ENCODE measurements at regions not wholly inside any gene's neighbourhood (a gene's known extent, or its start where the extent isn't known, plus 50 kb on each side); places are given as distances from the start of the nearest gene placed in this dataset.

DNA sequence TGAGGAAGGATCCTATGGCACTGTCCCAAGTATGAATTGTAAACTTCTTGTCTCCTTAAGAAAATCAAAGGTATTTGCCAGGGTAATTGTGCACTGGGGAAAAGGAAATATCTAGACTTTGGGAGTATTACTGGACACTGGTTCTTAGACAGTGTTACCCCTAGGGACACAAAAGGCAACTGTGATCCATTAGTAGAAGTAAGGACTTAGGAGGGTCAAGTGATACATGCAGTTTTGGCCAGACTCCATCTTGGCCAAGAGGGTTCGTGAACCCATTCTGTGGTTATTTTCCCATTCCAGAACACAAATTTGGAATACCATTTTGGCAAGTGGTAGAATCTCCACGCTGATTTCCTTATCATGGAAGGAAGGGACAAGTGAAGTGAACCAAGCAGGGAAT, 98.1 kb downstream of the TM2D1 start (continued):
- TF ChIP-seq, protein P1, sequence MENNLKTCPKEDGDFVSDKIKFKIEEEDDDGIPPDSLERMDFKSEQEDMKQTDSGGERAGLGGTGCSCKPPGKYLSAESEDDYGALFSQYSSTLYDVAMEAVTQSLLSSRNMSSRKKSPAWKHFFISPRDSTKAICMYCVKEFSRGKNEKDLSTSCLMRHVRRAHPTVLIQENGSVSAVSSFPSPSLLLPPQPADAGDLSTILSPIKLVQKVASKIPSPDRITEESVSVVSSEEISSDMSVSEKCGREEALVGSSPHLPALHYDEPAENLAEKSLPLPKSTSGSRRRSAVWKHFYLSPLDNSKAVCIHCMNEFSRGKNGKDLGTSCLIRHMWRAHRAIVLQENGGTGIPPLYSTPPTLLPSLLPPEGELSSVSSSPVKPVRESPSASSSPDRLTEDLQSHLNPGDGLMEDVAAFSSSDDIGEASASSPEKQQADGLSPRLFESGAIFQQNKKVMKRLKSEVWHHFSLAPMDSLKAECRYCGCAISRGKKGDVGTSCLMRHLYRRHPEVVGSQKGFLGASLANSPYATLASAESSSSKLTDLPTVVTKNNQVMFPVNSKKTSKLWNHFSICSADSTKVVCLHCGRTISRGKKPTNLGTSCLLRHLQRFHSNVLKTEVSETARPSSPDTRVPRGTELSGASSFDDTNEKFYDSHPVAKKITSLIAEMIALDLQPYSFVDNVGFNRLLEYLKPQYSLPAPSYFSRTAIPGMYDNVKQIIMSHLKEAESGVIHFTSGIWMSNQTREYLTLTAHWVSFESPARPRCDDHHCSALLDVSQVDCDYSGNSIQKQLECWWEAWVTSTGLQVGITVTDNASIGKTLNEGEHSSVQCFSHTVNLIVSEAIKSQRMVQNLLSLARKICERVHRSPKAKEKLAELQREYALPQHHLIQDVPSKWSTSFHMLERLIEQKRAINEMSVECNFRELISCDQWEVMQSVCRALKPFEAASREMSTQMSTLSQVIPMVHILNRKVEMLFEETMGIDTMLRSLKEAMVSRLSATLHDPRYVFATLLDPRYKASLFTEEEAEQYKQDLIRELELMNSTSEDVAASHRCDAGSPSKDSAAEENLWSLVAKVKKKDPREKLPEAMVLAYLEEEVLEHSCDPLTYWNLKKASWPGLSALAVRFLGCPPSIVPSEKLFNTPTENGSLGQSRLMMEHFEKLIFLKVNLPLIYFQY (CRISPR knock-in tag; IDR thresholded peaks at IDR 0.05; ENCODE audit: borderline replicate concordance), result no peak
- TF ChIP-seq, protein P2, sequence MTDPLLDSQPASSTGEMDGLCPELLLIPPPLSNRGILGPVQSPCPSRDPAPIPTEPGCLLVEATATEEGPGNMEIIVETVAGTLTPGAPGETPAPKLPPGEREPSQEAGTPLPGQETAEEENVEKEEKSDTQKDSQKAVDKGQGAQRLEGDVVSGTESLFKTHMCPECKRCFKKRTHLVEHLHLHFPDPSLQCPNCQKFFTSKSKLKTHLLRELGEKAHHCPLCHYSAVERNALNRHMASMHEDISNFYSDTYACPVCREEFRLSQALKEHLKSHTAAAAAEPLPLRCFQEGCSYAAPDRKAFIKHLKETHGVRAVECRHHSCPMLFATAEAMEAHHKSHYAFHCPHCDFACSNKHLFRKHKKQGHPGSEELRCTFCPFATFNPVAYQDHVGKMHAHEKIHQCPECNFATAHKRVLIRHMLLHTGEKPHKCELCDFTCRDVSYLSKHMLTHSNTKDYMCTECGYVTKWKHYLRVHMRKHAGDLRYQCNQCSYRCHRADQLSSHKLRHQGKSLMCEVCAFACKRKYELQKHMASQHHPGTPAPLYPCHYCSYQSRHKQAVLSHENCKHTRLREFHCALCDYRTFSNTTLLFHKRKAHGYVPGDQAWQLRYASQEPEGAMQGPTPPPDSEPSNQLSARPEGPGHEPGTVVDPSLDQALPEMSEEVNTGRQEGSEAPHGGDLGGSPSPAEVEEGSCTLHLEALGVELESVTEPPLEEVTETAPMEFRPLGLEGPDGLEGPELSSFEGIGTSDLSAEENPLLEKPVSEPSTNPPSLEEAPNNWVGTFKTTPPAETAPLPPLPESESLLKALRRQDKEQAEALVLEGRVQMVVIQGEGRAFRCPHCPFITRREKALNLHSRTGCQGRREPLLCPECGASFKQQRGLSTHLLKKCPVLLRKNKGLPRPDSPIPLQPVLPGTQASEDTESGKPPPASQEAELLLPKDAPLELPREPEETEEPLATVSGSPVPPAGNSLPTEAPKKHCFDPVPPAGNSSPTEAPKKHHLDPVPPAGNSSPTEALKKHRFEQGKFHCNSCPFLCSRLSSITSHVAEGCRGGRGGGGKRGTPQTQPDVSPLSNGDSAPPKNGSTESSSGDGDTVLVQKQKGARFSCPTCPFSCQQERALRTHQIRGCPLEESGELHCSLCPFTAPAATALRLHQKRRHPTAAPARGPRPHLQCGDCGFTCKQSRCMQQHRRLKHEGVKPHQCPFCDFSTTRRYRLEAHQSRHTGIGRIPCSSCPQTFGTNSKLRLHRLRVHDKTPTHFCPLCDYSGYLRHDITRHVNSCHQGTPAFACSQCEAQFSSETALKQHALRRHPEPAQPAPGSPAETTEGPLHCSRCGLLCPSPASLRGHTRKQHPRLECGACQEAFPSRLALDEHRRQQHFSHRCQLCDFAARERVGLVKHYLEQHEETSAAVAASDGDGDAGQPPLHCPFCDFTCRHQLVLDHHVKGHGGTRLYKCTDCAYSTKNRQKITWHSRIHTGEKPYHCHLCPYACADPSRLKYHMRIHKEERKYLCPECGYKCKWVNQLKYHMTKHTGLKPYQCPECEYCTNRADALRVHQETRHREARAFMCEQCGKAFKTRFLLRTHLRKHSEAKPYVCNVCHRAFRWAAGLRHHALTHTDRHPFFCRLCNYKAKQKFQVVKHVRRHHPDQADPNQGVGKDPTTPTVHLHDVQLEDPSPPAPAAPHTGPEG (CRISPR knock-in tag; IDR thresholded peaks at IDR 0.05), result no peak
- TF ChIP-seq ZNF501 (CRISPR knock-in tag; IDR thresholded peaks at IDR 0.05) (no peak), NFRKB (IDR thresholded peaks at IDR 0.05) (no peak), SRF (IDR thresholded peaks at IDR 0.05; ENCODE audit: low read depth, low read length) (no peak)

Measured in HepG2 (cell line).